H9 (cell line): ENCODE measurements at regions not wholly inside any gene's neighbourhood (a gene's known extent, or its start where the extent isn't known, plus 50 kb on each side); places are given as distances from the start of the nearest gene placed in this dataset.

Experiments
- DNase-seq: peaks from one replicate; pipeline ENCODE4 v3.0.0-alpha.2; 2017
- H2AFZ ChIP-seq: one replicate; pipeline ENCODE4 v1.6.1; 2013; ENCODE audit warnings: mild to moderate bottlenecking, low read length, control low read depth, moderate library complexity
- H2AK5ac ChIP-seq: 2 replicates; pipeline ENCODE4 v1.6.1; 2013; ENCODE audit warnings: low read length, control low read depth, mixed read lengths; ENCODE audit not compliant: insufficient read length
- H2BK120ac ChIP-seq: one replicate; pipeline ENCODE4 v1.6.1; 2013; ENCODE audit warnings: low read depth, mild to moderate bottlenecking, low read length, control low read depth, inconsistent platforms; ENCODE audit not compliant: poor library complexity, severe bottlenecking
- H2BK12ac ChIP-seq: 2 replicates; pipeline ENCODE4 v1.6.1; 2013; ENCODE audit warnings: low read length, control low read depth, mixed read lengths, low read depth; ENCODE audit not compliant: insufficient read length
- H2BK15ac ChIP-seq: 2 replicates; pipeline ENCODE4 v1.6.1; 2013; ENCODE audit warnings: low read depth, low read length, control low read depth
- H2BK20ac ChIP-seq: one replicate; pipeline ENCODE4 v1.6.1; 2013; ENCODE audit warnings: low read depth, mild to moderate bottlenecking, low read length, control low read depth, inconsistent platforms; ENCODE audit not compliant: poor library complexity, severe bottlenecking
- H2BK5ac ChIP-seq: 2 replicates; pipeline ENCODE4 v1.6.1; 2013; ENCODE audit warnings: low read length, control low read depth, mixed read lengths; ENCODE audit not compliant: insufficient read length
- H3K14ac ChIP-seq: 2 replicates; pipeline ENCODE4 v1.6.1; 2013; ENCODE audit warnings: low read length, control low read depth; ENCODE audit not compliant: insufficient read depth
- H3K18ac ChIP-seq: 2 replicates; pipeline ENCODE4 v1.6.1; 2013; ENCODE audit warnings: low read depth, mild to moderate bottlenecking, mixed read lengths, low read length, control low read depth; ENCODE audit not compliant: insufficient read length
- H3K23ac ChIP-seq: 2 replicates; pipeline ENCODE4 v1.6.1; 2013; ENCODE audit warnings: low read length, control low read depth, mixed read lengths, low read depth; ENCODE audit not compliant: insufficient read length
- H3K23me2 ChIP-seq: 2 replicates; pipeline ENCODE4 v1.6.1; 2013; ENCODE audit warnings: low read depth, mild to moderate bottlenecking, mixed read lengths, low read length, control low read depth; ENCODE audit not compliant: insufficient read length, poor library complexity, severe bottlenecking
- H3K27ac ChIP-seq: 2 replicates; pipeline ENCODE4 v1.5.1; 2013; ENCODE audit warnings: low read length, control low read depth, mixed read lengths, low read depth; ENCODE audit not compliant: insufficient read length
- H3K27me3 ChIP-seq: 2 replicates; pipeline ENCODE4 v1.6.1; 2013; ENCODE audit warnings: low read length, control low read depth, inconsistent platforms; ENCODE audit not compliant: insufficient read depth
- H3K4ac ChIP-seq: 2 replicates; pipeline ENCODE4 v1.6.1; 2013; ENCODE audit warnings: low read depth, mild to moderate bottlenecking, control low read depth, inconsistent platforms, low read length, moderate library complexity
- H3K4me1 ChIP-seq: 2 replicates; pipeline ENCODE4 v1.6.1; 2013; ENCODE audit warnings: low read length, control low read depth, inconsistent platforms; ENCODE audit not compliant: insufficient read depth
- H3K4me2 ChIP-seq: 2 replicates; pipeline ENCODE4 v1.6.1; 2013; ENCODE audit warnings: low read length, control low read depth, mixed read lengths; ENCODE audit not compliant: insufficient read length, insufficient read depth
- H3K56ac ChIP-seq: 2 replicates; pipeline ENCODE4 v1.6.1; 2013; ENCODE audit warnings: low read depth, mild to moderate bottlenecking, mixed read lengths, low read length, control low read depth; ENCODE audit not compliant: insufficient read length
- H3K79me1 ChIP-seq: 2 replicates; pipeline ENCODE4 v1.6.1; 2013; ENCODE audit warnings: low read depth, mild to moderate bottlenecking, moderate library complexity, low read length, control low read depth, inconsistent platforms; ENCODE audit not compliant: insufficient read depth, poor library complexity, severe bottlenecking
- H3K79me2 ChIP-seq: 2 replicates; pipeline ENCODE4 v1.6.1; 2013; ENCODE audit warnings: low read length, control low read depth, inconsistent platforms; ENCODE audit not compliant: insufficient read depth
- H3K9ac ChIP-seq: 2 replicates; pipeline ENCODE4 v1.6.1; 2013; ENCODE audit warnings: low read length, control low read depth, mixed read lengths; ENCODE audit not compliant: insufficient read length; ENCODE audit errors: extremely low read depth
- H3K9me3 ChIP-seq: one replicate; pipeline ENCODE4 v1.6.1; 2013; ENCODE audit warnings: low read depth, low read length, inconsistent platforms; ENCODE audit not compliant: control insufficient read depth
- H3T11ph ChIP-seq: one replicate; pipeline ENCODE4 v1.6.1; 2013; ENCODE audit warnings: mild to moderate bottlenecking, low read length, control low read depth, inconsistent platforms
- H4K20me1 ChIP-seq: one replicate; pipeline ENCODE4 v1.6.1; 2013; ENCODE audit not compliant: control insufficient read depth, insufficient read length, insufficient read depth
- H4K5ac ChIP-seq: 2 replicates; pipeline ENCODE4 v1.6.1; 2013; ENCODE audit warnings: low read depth, mild to moderate bottlenecking, mixed read lengths, low read length, control low read depth; ENCODE audit not compliant: insufficient read length
- H4K8ac ChIP-seq: replicated peaks from 2 replicates; pipeline ENCODE4 v1.6.1; 2013; ENCODE audit warnings: low read length, control low read depth, mixed read lengths, low read depth; ENCODE audit not compliant: insufficient read length
- H4K91ac ChIP-seq: 2 replicates; pipeline ENCODE4 v1.6.1; 2013; ENCODE audit warnings: low read depth, mild to moderate bottlenecking, moderate library complexity, mixed read lengths, low read length, control low read depth; ENCODE audit not compliant: insufficient read length
- H3K27ac Mint-ChIP-seq, 3 experiments: 2 replicates in 2 of 3; 3 replicates in 1 of 3; pipeline ENCODE4 v1.8.0; 2020 to 2021; ENCODE audit warnings: mixed read lengths in 3 of 3, mild to moderate bottlenecking in 1 of 3, moderate library complexity in 1 of 3
- H3K27me3 Mint-ChIP-seq: 2 replicates; pipeline ENCODE4 v1.8.0; 2021; ENCODE audit warnings: low read depth, mild to moderate bottlenecking, moderate library complexity, mixed read lengths
- H3K36me3 Mint-ChIP-seq, 3 experiments: 2 replicates in 2 of 3; 3 replicates in 1 of 3; pipeline ENCODE4 v1.8.0; 2020 to 2021; ENCODE audit warnings: low read depth in 3 of 3, mixed read lengths in 3 of 3; ENCODE audit not compliant: insufficient read depth in 1 of 3
- H3K4me1 Mint-ChIP-seq, 2 experiments: 2 replicates each; pipeline ENCODE4 v1.8.0; 2020; ENCODE audit warnings: mixed read lengths in 2 of 2
- H3K4me3 Mint-ChIP-seq, 2 experiments: 2 replicates in 1 of 2; 3 replicates in 1 of 2; pipeline ENCODE4 v1.8.0; 2020 to 2021; ENCODE audit warnings: mild to moderate bottlenecking in 2 of 2, mixed read lengths in 2 of 2, moderate library complexity in 1 of 2
- H3K9me3 Mint-ChIP-seq, 2 experiments: 2 replicates in 1 of 2; 3 replicates in 1 of 2; pipeline ENCODE4 v1.8.0; 2020; ENCODE audit warnings: mild to moderate bottlenecking in 2 of 2, mixed read lengths in 2 of 2, moderate library complexity in 1 of 2
- WGBS: extraction: QIAGEN DNeasy Blood & Tissue Kit; methylation state at CpG from one replicate; pipeline ENCODE4 v1.1.7; 2013; ENCODE audit warnings: missing lambda C conversion rate, low lambda C conversion rate, mixed read lengths; ENCODE audit not compliant: insufficient read length; ENCODE audit errors: extremely low coverage; 5-methylcytosine and 5-hydroxymethylcytosine counted together
- TF ChIP-seq, protein P1 (sequence below): fragments of 200-600 bp; sonication (generic); conservative IDR thresholded peaks from 3 replicates; pipeline ENCODE4 v1.8.0; 2021; ENCODE audit warnings: antibody characterized with exemption, mild to moderate bottlenecking

DNA sequence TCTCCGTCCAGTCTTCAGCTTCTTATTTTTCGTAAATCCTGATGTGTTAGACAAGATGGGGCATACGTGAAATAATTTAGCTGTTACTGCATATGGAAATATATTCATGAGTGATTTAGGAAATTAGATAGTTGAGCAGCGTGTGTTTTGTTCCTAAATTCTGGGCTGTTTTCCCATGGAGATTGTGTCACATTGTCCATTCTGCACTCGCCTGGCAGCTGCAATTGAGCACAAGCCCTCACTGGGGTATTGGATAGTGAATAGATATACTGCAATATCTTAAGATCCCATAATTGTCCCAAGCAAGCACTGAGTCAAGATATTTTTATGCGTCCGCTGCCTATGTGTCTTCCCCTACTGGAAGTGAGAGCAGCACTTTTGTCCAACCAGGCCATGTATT lies 1027.1 kb upstream of the WWC1 start:
- no CpG with 5 or more reads among the region's 7 CpGs for WGBS
- Histone ChIP-seq H2BK5ac (no peak overlapping the region), H2BK12ac (no peak overlapping the region), H3K56ac (no peak overlapping the region), H3K23me2 (no peaks in the 10 kb centered on the region), H3K9ac (no peak overlapping the region), H2BK120ac (no peak overlapping the region), H2BK20ac (no peak overlapping the region), H4K91ac (no peak overlapping the region), H4K8ac (no peak overlapping the region), H3T11ph (no peak overlapping the region), H3K79me1 (no peaks in the 10 kb centered on the region), H2BK15ac (no peak overlapping the region), H3K18ac (no peak overlapping the region), H3K79me2 (no peaks in the 10 kb centered on the region), H4K20me1 (no peaks in the 10 kb centered on the region), H3K14ac (no peak overlapping the region), H2AK5ac (no peak overlapping the region), H3K27me3 (no peaks in the 10 kb centered on the region), H3K27ac (no peak overlapping the region), H3K23ac (no peak overlapping the region), H3K4ac (no peak overlapping the region), H3K4me2 (no peak overlapping the region), H4K5ac (no peak overlapping the region), H3K9me3 (no peaks in the 10 kb centered on the region), H3K4me1 (no peaks in the 10 kb centered on the region), H2AFZ (no peak overlapping the region)
- H3K27ac Mint-ChIP-seq = no peak overlapping the region
- no peak overlapping the region for H3K4me3 Mint-ChIP-seq
- no peak for DNase-seq
- TF ChIP-seq, protein P1, sequence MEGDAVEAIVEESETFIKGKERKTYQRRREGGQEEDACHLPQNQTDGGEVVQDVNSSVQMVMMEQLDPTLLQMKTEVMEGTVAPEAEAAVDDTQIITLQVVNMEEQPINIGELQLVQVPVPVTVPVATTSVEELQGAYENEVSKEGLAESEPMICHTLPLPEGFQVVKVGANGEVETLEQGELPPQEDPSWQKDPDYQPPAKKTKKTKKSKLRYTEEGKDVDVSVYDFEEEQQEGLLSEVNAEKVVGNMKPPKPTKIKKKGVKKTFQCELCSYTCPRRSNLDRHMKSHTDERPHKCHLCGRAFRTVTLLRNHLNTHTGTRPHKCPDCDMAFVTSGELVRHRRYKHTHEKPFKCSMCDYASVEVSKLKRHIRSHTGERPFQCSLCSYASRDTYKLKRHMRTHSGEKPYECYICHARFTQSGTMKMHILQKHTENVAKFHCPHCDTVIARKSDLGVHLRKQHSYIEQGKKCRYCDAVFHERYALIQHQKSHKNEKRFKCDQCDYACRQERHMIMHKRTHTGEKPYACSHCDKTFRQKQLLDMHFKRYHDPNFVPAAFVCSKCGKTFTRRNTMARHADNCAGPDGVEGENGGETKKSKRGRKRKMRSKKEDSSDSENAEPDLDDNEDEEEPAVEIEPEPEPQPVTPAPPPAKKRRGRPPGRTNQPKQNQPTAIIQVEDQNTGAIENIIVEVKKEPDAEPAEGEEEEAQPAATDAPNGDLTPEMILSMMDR = no peak
- peaks cover 0 to 12% (median 5%) of the 10 kb centered on the region in 3 experiments; a peak in 3 of 7 replicates for H3K36me3 Mint-ChIP-seq
- H3K9me3 Mint-ChIP-seq = peaks cover 3 to 5% of the 10 kb centered on the region in 2 experiments; a peak in 3 of 5 replicates
- no peaks in the 10 kb centered on the region for H3K27me3 Mint-ChIP-seq
- peaks cover 10 to 17% of the 10 kb centered on the region in 2 experiments for H3K4me1 Mint-ChIP-seq
